ENCODE measurements at regions not wholly inside any gene's neighbourhood (a gene's known extent, or its start where the extent isn't known, plus 50 kb on each side); places are given as distances from the start of the nearest gene placed in this dataset.

GRCh38 chr3:117846238-117846637 is 1136.7 kb downstream of the TUSC7 start:
- no peak overlapping the region for H3K4me3 Mint-ChIP-seq (ENCODE audit: unreplicated experiment)
- no peak for DNase-seq (ENCODE audit: low spot score)
- no peak for TF ChIP-seq CTCF (IDR thresholded peaks at IDR 0.05; ENCODE audit: unreplicated experiment)
- no peak overlapping the region for H3K27ac Mint-ChIP-seq (ENCODE audit: unreplicated experiment)
- H3K4me1 Mint-ChIP-seq (ENCODE audit: unreplicated experiment), result peaks cover 6% of the 10 kb centered on the region
- H3K27me3 Mint-ChIP-seq (ENCODE audit: unreplicated experiment), result no peaks in the 10 kb centered on the region
- no peaks in the 10 kb centered on the region for H3K9me3 Mint-ChIP-seq (ENCODE audit: unreplicated experiment)
- H3K36me3 Mint-ChIP-seq (ENCODE audit: low read depth, unreplicated experiment), result no peaks in the 10 kb centered on the region

- no peak for TF ChIP-seq CTCF (IDR thresholded peaks at IDR 0.05; ENCODE audit: unreplicated experiment)
- Mint-ChIP-seq H3K9me3 (ENCODE audit: unreplicated experiment) (no peaks in the 10 kb centered on the region), H3K27me3 (ENCODE audit: unreplicated experiment) (no peaks in the 10 kb centered on the region), H3K4me3 (ENCODE audit: unreplicated experiment) (no peak overlapping the region), H3K36me3 (ENCODE audit: low read depth, unreplicated experiment) (peaks cover 7% of the 10 kb centered on the region), H3K4me1 (ENCODE audit: unreplicated experiment) (peaks cover 6% of the 10 kb centered on the region), H3K27ac (ENCODE audit: unreplicated experiment) (no peak overlapping the region)
- no peak for DNase-seq (ENCODE audit: low spot score)
These were observed 1139.0 kb downstream of the TUSC7 start for GRCh38 chr3:117848606-117849005.

GRCh38 chr3:117853923-117854668 is 1144.5 kb downstream of the TUSC7 start:
- TF ChIP-seq CTCF (IDR thresholded peaks at IDR 0.05; ENCODE audit: unreplicated experiment), result no peak
- no peak overlapping the region for H3K4me3 Mint-ChIP-seq (ENCODE audit: unreplicated experiment)
- H3K4me1 Mint-ChIP-seq (ENCODE audit: unreplicated experiment), result no peaks in the 10 kb centered on the region
- H3K36me3 Mint-ChIP-seq (ENCODE audit: low read depth, unreplicated experiment), result peaks cover 7% of the 10 kb centered on the region
- no peaks in the 10 kb centered on the region for H3K9me3 Mint-ChIP-seq (ENCODE audit: unreplicated experiment)
- H3K27me3 Mint-ChIP-seq (ENCODE audit: unreplicated experiment), result no peaks in the 10 kb centered on the region
- H3K27ac Mint-ChIP-seq (ENCODE audit: unreplicated experiment), result no peak overlapping the region
- DNase-seq (ENCODE audit: low spot score), result no peak

- DNase-seq (ENCODE audit: low spot score), result no peak
- no peaks in the 10 kb centered on the region for H3K9me3 Mint-ChIP-seq (ENCODE audit: unreplicated experiment)
These were observed 1146.8 kb downstream of the TUSC7 start for GRCh38 chr3:117856354-117856753.

More at GRCh38 chr3:117856354-117856753, 1146.8 kb downstream of the TUSC7 start:
- H3K27me3 Mint-ChIP-seq (ENCODE audit: unreplicated experiment), result peaks cover 1% of the 10 kb centered on the region
- H3K4me1 Mint-ChIP-seq (ENCODE audit: unreplicated experiment), result peaks cover 5% of the 10 kb centered on the region
- TF ChIP-seq CTCF (IDR thresholded peaks at IDR 0.05; ENCODE audit: unreplicated experiment), result no peak
- no peak overlapping the region for H3K27ac Mint-ChIP-seq (ENCODE audit: unreplicated experiment)
- H3K36me3 Mint-ChIP-seq (ENCODE audit: low read depth, unreplicated experiment), result peaks cover 7% of the 10 kb centered on the region
- H3K4me3 Mint-ChIP-seq (ENCODE audit: unreplicated experiment), result no peak overlapping the region
